Colonic mucosa (tissue), 4 donors: ENCODE measurements at regions not wholly inside any gene's neighbourhood (a gene's known extent, or its start where the extent isn't known, plus 50 kb on each side); places are given as distances from the start of the nearest gene placed in this dataset.

ENCODE experiments used
- DNase-seq: peaks from one replicate; pipeline ENCODE4 v3.0.0-alpha.2; 2020
- H3K27ac ChIP-seq: fragments of 200-600 bp; one replicate; pipeline ENCODE4 v1.8.0; 2021
- H3K27me3 ChIP-seq: fragments of 200-600 bp; one replicate; pipeline ENCODE4 v1.8.0; 2021
- H3K36me3 ChIP-seq: fragments of 200-600 bp; one replicate; pipeline ENCODE4 v1.8.0; 2021
- H3K4me1 ChIP-seq: fragments of 200-600 bp; one replicate; pipeline ENCODE4 v1.8.0; 2021; ENCODE audit warnings: mild to moderate bottlenecking
- H3K4me3 ChIP-seq: fragments of 200-600 bp; one replicate; pipeline ENCODE4 v1.8.0; 2021
- H3K9ac ChIP-seq, 2 donors: one replicate each; pipeline ENCODE4 v1.7.0; 2013; ENCODE audit warnings: control low read depth in 2 of 2, low read depth in 2 of 2, low read length in 2 of 2
- H3K9me3 ChIP-seq: fragments of 200-600 bp; one replicate; pipeline ENCODE4 v1.8.0; 2021
- intact Hi-C: fragments of 100-400 bp; cut with DNase I; formaldehyde crosslinking; loops from one replicate; pipeline ENCODE4 v1.14.1; 2022
- TF ChIP-seq, protein P1 (sequence below): fragments of 200-600 bp; IDR thresholded peaks from one replicate; pipeline ENCODE4 v1.8.0; 2022; ENCODE audit warnings: antibody characterized with exemption, mild to moderate bottlenecking
- donor health status: healthy.
- donor health status: DM: no; HTN: no; CAD: no.
- donor health status: DM: no; HTN: no; CAD: no.

DNA sequence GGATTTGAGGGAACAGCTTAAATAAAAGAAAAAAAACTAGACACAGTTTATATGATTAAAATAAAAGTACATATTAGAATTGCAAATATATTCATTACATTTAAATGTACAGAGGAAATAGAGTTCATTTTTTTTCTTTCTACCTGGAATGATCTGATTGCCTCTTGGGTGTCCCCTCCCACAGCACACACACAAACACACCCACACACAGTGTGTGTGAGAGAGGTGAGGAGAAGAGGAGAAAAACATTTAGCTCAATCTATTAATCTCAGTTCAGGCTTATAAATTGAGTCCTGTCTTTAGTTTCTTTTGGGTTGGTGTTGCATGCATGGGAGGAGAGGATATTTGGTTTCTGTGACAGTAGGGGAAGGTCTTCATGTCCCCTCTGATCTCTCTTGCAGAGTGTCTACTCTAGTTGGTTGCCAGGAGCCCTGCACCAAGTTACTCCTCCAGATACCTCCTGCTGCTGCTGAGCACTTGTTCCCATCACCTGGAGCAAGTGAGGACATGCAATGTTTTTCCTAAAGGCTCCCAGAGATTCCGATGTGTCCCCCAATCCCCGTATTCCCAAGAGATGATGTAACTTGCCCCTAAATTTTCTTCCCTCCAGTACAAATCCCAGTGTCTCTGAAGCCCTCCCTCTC lies 50.8 kb upstream of the REG3A start:
- intact Hi-C loops: no loop called here
- no peaks in the 10 kb centered on the region for H3K4me1 ChIP-seq

More for the DNA sequence above, 50.8 kb upstream of the REG3A start:
- Histone ChIP-seq H3K9ac (no peak overlapping the region), H3K4me3 (no peak overlapping the region), H3K36me3 (no peaks in the 10 kb centered on the region), H3K27me3 (no peaks in the 10 kb centered on the region), H3K27ac (no peak overlapping the region), H3K9me3 (no peaks in the 10 kb centered on the region)
- DNase-seq: no peak
- TF ChIP-seq, protein P1, sequence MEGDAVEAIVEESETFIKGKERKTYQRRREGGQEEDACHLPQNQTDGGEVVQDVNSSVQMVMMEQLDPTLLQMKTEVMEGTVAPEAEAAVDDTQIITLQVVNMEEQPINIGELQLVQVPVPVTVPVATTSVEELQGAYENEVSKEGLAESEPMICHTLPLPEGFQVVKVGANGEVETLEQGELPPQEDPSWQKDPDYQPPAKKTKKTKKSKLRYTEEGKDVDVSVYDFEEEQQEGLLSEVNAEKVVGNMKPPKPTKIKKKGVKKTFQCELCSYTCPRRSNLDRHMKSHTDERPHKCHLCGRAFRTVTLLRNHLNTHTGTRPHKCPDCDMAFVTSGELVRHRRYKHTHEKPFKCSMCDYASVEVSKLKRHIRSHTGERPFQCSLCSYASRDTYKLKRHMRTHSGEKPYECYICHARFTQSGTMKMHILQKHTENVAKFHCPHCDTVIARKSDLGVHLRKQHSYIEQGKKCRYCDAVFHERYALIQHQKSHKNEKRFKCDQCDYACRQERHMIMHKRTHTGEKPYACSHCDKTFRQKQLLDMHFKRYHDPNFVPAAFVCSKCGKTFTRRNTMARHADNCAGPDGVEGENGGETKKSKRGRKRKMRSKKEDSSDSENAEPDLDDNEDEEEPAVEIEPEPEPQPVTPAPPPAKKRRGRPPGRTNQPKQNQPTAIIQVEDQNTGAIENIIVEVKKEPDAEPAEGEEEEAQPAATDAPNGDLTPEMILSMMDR: no peak
